B cell (primary cell): ENCODE measurements at regions not wholly inside any gene's neighbourhood (a gene's known extent, or its start where the extent isn't known, plus 50 kb on each side); places are given as distances from the start of the nearest gene placed in this dataset.

Experiments
- ATAC-seq: fragments of 200-7000 bp; cut with Tn5 transposase; one replicate; pipeline ENCODE4 v1.10.0; 2021; ENCODE audit warnings: low read depth, mild to moderate bottlenecking, moderate number of reproducible peaks, moderate library complexity
- CTCF ChIA-PET: fragments of 350-600 bp; sonication (Branson Sonifier 250); formaldehyde crosslinking; loops from one replicate; lab custom pipeline; 2021; ENCODE audit warnings: antibody characterized with exemption, inconsistent platforms; lab: Charles Lee
- POLR2A ChIA-PET: fragments of 350-600 bp; sonication (Branson Sonifier 250); formaldehyde crosslinking; loops from one replicate; lab custom pipeline; 2021; ENCODE audit warnings: antibody characterized with exemption; lab: Charles Lee
- DNase-seq: peaks from one replicate; pipeline ENCODE4 v3.0.0; 2013
- H2AFZ ChIP-seq: 2 replicates; pipeline ENCODE4 v1.6.1; 2012; ENCODE audit warnings: mild to moderate bottlenecking, low read depth, low read length; ENCODE audit not compliant: insufficient read depth, poor library complexity, severe bottlenecking
- H3K27ac ChIP-seq, 2 donors: 1 replicate in 1 of 2; 2 replicates in 1 of 2; pipeline ENCODE4 v1.5.1; 2012 to 2013; ENCODE audit warnings: low read length in 2 of 2, mild to moderate bottlenecking in 2 of 2, moderate library complexity in 1 of 2
- H3K27me3 ChIP-seq, 4 experiments: fragments of 200-600 bp in 1 of 4; sonication (generic) in 1 of 4; replicated peaks in 1 of 4; 1 replicate in 2 of 4; 2 replicates in 2 of 4; pipeline versions ENCODE4 v1.6.1 to v1.7.0; 2013 to 2016; ENCODE audit warnings: low read length in 3 of 4, mild to moderate bottlenecking in 2 of 4, mixed read lengths in 1 of 4, moderate library complexity in 1 of 4; ENCODE audit not compliant: insufficient read depth in 4 of 4, control insufficient read depth in 3 of 4; ENCODE audit errors: control extremely low read depth in 1 of 4
- H3K36me3 ChIP-seq, 2 experiments: replicated peaks in 1 of 2; 1 replicate in 1 of 2; 2 replicates in 1 of 2; pipeline versions ENCODE4 v1.6.1 to v1.7.1; 2013; ENCODE audit warnings: low read length in 1 of 2; ENCODE audit not compliant: insufficient read depth in 2 of 2, control insufficient read depth in 1 of 2; ENCODE audit errors: control extremely low read depth in 1 of 2, extremely low read depth in 1 of 2
- H3K4me1 ChIP-seq, 2 donors: fragments of 200-600 bp in 1 of 2; sonication (generic) in 1 of 2; 1 replicate in 1 of 2; 2 replicates in 1 of 2; pipeline versions ENCODE4 v1.5.1 to v1.6.1; 2013 to 2017; ENCODE audit warnings: low read length in 2 of 2; ENCODE audit not compliant: control insufficient read depth in 2 of 2, insufficient read depth in 2 of 2
- H3K4me2 ChIP-seq: replicated peaks from 2 replicates; pipeline ENCODE3; 2012; ENCODE audit warnings: mild to moderate bottlenecking, low read depth, low read length; ENCODE audit not compliant: poor library complexity, severe bottlenecking
- H3K4me3 ChIP-seq, 5 experiments: fragments of 200-600 bp in 1 of 5; sonication (generic) in 1 of 5; 1 replicate in 3 of 5; 2 replicates in 2 of 5; pipeline versions ENCODE4 v1.5.1 to v1.7.0; 2011 to 2016; ENCODE audit warnings: low read length in 4 of 5, mild to moderate bottlenecking in 4 of 5, low read depth in 2 of 5, control low read depth in 1 of 5, moderate library complexity in 1 of 5; ENCODE audit not compliant: insufficient read depth in 1 of 5; ENCODE audit errors: control extremely low read depth in 1 of 5, extremely low read depth in 1 of 5
- H3K79me2 ChIP-seq: fragments of 200-600 bp; sonication (generic); one replicate; pipeline ENCODE4 v1.6.0; 2016; ENCODE audit warnings: low read length; ENCODE audit not compliant: control insufficient read depth, insufficient read depth
- H3K9ac ChIP-seq: fragments of 200-600 bp; sonication (generic); 2 replicates; pipeline ENCODE4 v1.6.1; 2017; ENCODE audit warnings: mild to moderate bottlenecking, low read length, moderate library complexity
- H3K9me3 ChIP-seq, 3 donors: one replicate each; pipeline versions ENCODE4 v1.6.1 to v1.7.1; 2013; ENCODE audit warnings: low read length in 2 of 3; ENCODE audit not compliant: control insufficient read depth in 2 of 3, insufficient read depth in 1 of 3; ENCODE audit errors: control extremely low read depth in 1 of 3
- H4K20me1 ChIP-seq: 2 replicates; pipeline ENCODE4 v1.6.0; 2012; ENCODE audit warnings: mild to moderate bottlenecking, low read length; ENCODE audit not compliant: insufficient read depth, control insufficient read depth, poor library complexity, severe bottlenecking
- H3K27ac Mint-ChIP-seq: one replicate; pipeline ENCODE4 v1.8.0; 2021; ENCODE audit warnings: mixed read lengths
- H3K27me3 Mint-ChIP-seq: one replicate; pipeline ENCODE4 v1.8.0; 2021; ENCODE audit warnings: mixed read lengths
- H3K4me1 Mint-ChIP-seq: one replicate; pipeline ENCODE4 v1.8.0; 2021; ENCODE audit warnings: mixed read lengths
- H3K4me3 Mint-ChIP-seq: one replicate; pipeline ENCODE4 v1.8.0; 2021; ENCODE audit warnings: mixed read lengths
- H3K9me3 Mint-ChIP-seq: one replicate; pipeline ENCODE4 v1.8.0; 2022; ENCODE audit warnings: mixed read lengths; ENCODE audit not compliant: insufficient read depth
- EZH2 ChIP-seq: IDR thresholded peaks from 2 replicates; pipeline ENCODE4 v1.6.1; 2012; ENCODE audit warnings: borderline replicate concordance, low read depth, mild to moderate bottlenecking, moderate library complexity, low read length; ENCODE audit not compliant: insufficient read depth, poor library complexity, severe bottlenecking
- WGBS: methylation state at CpG from one replicate; pipeline ENCODE4 v1.1.5; 2013; ENCODE audit warnings: missing lambda C conversion rate; ENCODE audit not compliant: insufficient coverage; 5-methylcytosine and 5-hydroxymethylcytosine counted together
- intact Hi-C: fragments of 100-400 bp; cut with micrococcal nuclease; formaldehyde crosslinking; loops from one replicate; pipeline ENCODE4 v1.10.0; 2022
- TF ChIP-seq, protein P1 (sequence below): fragments of 200-600 bp; IDR thresholded peaks from one replicate; pipeline ENCODE4 v1.8.0; 2022; ENCODE audit warnings: antibody characterized with exemption, mild to moderate bottlenecking

DNA sequence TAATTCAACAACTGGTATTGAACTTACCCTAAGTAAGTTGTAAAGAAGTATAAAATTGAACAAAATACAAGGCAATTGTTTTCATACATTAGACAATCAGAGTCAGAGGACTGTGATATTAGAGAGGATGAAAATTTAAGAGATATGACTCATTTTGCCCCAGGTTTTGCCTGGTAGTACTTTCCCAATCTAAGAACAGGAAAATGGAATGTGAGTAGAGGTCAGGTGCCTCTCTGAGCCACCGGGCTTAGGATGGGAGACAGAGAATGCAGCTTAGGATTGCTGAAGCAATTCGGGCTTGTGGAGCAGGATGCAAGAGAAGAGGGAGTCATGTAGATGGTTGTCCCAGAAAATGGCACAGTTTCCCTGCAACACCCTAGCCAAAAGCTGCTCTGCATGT, 219.7 kb upstream of the CHST9 start:
- ATAC-seq, result no peak

DNA sequence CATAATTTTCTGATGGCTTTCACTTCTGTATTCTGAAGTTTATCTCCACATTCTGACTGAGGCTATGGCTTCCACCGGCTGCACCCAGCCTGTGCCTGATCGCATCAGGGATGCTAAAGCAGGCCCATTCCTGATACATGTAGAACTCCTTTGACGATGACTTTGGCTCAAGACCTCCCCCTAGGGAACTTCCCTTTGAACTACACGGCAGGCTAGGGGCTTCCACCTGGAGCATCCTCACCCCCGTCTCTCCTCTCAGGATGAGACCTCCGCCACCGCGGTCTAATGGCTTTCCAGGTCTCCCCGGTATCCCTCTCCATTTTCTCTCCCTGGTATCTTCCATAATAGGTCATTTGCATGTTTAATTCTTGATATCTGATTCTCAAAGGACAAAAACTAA, 214.9 kb upstream of the CHST9 start:
- Histone ChIP-seq H3K4me1 (no peaks in the 10 kb centered on the region), H3K79me2 (no peaks in the 10 kb centered on the region), H2AFZ (no peak overlapping the region), H3K4me2 (no peak overlapping the region), H3K4me3 (no peak overlapping the region), H3K9ac (no peak overlapping the region), H3K9me3 (peaks cover 0 to 3% (median 0%) of the 10 kb centered on the region in 3 donors), H3K27ac (no peak overlapping the region), H4K20me1 (no peaks in the 10 kb centered on the region), H3K27me3 (no peaks in the 10 kb centered on the region), H3K36me3 (no peaks in the 10 kb centered on the region)
- DNase-seq (no peak), ATAC-seq (no peak)
- intact Hi-C loops, result no loop called here
- CTCF ChIA-PET, result no interaction called here
- Mint-ChIP-seq H3K4me3 (no peak overlapping the region), H3K27me3 (no peaks in the 10 kb centered on the region), H3K4me1 (no peaks in the 10 kb centered on the region), H3K27ac (no peak overlapping the region), H3K9me3 (no peaks in the 10 kb centered on the region)
- TF ChIP-seq, protein P1, sequence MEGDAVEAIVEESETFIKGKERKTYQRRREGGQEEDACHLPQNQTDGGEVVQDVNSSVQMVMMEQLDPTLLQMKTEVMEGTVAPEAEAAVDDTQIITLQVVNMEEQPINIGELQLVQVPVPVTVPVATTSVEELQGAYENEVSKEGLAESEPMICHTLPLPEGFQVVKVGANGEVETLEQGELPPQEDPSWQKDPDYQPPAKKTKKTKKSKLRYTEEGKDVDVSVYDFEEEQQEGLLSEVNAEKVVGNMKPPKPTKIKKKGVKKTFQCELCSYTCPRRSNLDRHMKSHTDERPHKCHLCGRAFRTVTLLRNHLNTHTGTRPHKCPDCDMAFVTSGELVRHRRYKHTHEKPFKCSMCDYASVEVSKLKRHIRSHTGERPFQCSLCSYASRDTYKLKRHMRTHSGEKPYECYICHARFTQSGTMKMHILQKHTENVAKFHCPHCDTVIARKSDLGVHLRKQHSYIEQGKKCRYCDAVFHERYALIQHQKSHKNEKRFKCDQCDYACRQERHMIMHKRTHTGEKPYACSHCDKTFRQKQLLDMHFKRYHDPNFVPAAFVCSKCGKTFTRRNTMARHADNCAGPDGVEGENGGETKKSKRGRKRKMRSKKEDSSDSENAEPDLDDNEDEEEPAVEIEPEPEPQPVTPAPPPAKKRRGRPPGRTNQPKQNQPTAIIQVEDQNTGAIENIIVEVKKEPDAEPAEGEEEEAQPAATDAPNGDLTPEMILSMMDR, result no peak
- TF ChIP-seq EZH2, result no peak
- POLR2A ChIA-PET, result no interaction called here
- 65% methylated on average over 5 of the region's 9 CpGs for WGBS

More for the DNA sequence above, 219.7 kb upstream of the CHST9 start:
- Histone ChIP-seq H3K36me3 (no peaks in the 10 kb centered on the region), H3K4me1 (no peaks in the 10 kb centered on the region), H4K20me1 (no peaks in the 10 kb centered on the region), H3K27ac (no peak overlapping the region), H3K27me3 (no peaks in the 10 kb centered on the region), H3K79me2 (no peaks in the 10 kb centered on the region), H3K4me3 (no peak overlapping the region), H3K9me3 (peaks cover 0 to 3% (median 0%) of the 10 kb centered on the region in 3 donors), H3K9ac (no peak overlapping the region), H3K4me2 (no peak overlapping the region), H2AFZ (no peak overlapping the region)
- H3K9me3 Mint-ChIP-seq, result no peaks in the 10 kb centered on the region
- 88% methylated on average over 2 of the region's 2 CpGs for WGBS
- ChIA-PET CTCF (no interaction called here), POLR2A (no interaction called here)
- H3K4me1 Mint-ChIP-seq, result no peaks in the 10 kb centered on the region
- TF ChIP-seq, protein P1, result no peak
- no peak for TF ChIP-seq EZH2
- intact Hi-C loops, result no loop called here
- H3K27ac Mint-ChIP-seq, result no peak overlapping the region
- no peak for DNase-seq
- H3K27me3 Mint-ChIP-seq, result no peaks in the 10 kb centered on the region
- no peak overlapping the region for H3K4me3 Mint-ChIP-seq
